HG02870 (cell line): ENCODE measurements at regions not wholly inside any gene's neighbourhood (a gene's known extent, or its start where the extent isn't known, plus 50 kb on each side); places are given as distances from the start of the nearest gene placed in this dataset.
A peak's percentile ranks its signal among the peaks of the same experiment; 100 is the strongest.

ENCODE experiments used
- ATAC-seq: cut with Tn5 transposase; IDR thresholded peaks from one replicate; pipeline ENCODE4 v1.9.1; 2021; ENCODE audit warnings: mild to moderate bottlenecking, moderate library complexity; ENCODE audit not compliant: unreplicated experiment

DNA sequence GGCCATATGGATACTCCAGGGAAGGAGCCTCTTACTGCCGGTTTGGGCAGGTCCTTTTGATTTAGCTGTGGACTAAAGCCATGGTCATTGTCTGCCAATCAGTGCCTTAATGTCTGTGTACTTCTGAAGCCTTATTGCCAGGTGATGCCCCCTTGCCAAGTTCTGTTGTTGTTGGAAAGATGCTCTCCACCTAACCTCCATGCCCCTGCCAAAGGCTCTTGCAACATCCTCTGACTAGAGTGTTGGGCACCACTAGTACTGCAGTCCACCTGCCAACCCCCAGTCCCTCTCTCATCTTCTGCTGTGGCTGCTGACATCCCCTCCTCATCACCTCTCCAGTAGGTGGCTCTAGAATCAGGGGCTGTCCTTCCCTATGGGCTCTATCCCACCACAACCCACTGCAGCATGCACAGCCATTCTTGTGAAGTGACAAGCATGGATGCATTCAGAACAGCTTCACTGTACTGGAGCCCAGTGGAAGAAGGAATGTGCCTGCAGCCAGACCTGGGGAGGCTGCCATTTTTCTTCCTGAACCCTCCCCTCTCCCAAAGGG lies 375.3 kb upstream of the CDH5 start:
- ATAC-seq: no peak

DNA sequence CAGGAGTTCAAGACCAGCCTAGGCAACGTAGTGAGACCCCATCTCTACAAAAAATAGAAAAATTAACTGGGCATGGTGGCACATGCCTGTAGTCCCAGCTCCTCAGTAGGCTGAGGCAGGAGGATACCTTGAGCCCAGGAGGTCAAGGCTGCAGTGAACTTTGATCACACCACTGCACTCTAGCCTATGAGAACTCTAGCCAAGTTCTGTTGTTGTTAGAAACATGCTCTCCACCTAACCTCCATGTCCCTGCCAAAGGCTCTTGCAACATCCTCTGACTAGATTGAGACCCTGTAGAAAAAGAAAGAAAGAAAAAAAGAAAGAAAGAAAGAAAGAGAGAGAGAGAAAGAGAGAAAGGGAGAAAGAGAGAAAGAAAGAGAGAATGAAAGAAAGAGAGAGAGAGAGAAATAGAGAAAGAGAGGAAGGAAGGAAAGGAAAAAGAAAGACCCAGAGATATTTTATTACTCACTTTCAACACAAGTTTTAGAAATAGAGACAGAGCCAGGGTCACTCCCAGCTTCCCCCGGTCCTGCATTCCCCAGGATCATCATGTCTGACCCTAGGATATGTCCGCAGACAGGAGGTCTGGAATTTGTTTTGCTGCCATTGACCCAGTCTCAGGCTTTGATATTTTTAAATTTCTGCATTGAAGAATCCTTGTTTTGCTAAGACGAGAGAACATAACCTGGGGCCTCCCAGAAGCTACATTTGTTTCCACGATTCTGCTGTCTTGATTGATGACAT lies 376.5 kb upstream of the CDH5 start:
- no peak for ATAC-seq

DNA sequence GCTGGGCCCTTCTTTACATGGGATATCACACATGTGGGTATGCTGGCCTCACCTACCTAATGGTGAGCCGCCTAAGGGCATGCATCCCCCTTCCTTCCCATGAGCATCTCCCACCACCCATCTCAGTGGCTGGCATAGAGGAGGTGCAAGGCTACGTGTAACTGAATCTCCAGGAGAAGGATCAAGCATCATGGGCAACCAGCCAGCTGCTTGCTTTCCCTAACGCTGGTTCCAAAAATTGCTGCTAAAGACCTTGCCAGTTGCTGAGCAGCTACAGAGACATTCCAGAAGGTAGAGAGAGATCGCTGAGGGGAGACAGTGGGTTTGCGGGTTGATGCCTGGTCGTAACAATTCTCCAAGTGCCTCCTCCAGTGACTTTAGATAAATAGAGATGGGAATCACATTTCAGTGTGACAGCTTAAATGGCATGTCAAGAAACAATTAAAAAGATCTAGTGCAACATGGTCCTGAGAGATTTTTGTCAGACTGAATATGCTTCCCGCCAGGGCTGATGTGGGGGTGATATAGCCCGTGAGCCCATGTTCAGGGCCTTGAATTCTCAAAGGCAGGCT lies 378.4 kb upstream of the CDH5 start:
- ATAC-seq: no peak

DNA sequence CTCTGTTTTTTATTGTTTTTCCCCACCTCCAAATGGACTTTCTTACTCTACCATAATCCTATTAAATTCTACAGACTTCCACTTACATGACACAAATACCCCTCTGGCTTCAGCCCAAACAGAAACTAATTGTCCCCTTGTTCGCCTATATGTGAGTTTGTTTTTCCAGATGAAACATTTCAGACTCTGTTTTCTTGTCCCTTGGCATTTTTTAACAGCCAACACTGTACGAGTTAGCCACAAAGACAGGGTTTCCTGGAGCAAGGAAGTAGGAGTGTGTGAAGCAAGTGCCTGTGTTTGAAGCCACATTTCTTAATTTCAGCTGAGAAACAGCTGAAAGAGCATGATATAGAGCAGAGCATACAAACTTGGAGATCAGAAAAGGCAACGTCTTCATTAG lies 382.2 kb upstream of the CDH5 start:
- no peak for ATAC-seq

DNA sequence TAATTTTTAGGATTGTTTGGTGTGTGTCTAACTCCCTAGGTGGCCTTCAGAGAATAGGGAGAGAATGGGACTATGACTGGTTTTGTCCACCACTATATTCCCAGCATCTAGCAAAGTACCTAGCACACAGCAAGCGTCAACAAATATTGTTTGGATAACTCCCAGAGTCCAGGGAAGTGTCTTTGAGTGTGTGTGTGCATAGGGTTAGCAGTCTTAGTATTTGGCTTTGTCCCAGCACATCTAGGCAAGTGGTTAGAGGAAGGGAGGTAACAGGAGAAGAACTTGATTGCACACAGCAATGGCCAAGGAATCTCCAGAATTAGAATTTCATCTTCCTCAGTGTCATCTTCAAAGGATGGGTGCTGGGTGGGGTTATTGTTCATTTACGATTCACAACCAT lies 385.4 kb upstream of the CDH5 start:
- no peak for ATAC-seq

DNA sequence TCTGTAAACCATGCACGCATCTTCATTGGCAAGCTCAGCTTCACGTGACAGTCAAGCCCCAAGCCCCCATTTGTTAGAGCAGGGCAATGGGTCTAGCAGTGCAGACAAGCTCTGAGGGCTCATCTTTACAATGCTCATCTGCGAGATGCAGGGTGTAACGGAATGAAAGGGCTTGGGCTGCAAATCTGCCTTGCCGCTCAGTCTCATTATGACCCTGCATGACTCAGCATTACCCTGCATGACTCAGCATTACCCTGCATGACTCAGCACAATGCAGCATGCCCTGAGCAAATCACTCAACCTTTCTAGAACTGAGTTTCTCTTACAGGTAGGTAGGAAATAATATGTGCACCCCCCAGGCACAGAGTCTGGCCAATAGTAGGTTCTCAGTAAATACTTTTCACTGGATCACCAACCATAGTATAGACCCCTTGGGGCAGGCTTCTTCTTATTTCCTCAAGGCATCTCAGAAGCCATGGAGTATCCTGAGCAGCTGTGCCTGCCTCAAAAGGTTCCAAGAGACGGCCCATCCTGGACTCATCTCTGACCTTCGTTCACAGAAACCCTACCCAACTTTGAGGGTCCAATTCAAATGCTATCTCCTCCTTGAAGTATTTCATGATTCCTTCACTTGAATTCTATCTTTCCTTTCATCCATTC lies 391.3 kb upstream of the CDH5 start:
- ATAC-seq: peak; percentile 70

DNA sequence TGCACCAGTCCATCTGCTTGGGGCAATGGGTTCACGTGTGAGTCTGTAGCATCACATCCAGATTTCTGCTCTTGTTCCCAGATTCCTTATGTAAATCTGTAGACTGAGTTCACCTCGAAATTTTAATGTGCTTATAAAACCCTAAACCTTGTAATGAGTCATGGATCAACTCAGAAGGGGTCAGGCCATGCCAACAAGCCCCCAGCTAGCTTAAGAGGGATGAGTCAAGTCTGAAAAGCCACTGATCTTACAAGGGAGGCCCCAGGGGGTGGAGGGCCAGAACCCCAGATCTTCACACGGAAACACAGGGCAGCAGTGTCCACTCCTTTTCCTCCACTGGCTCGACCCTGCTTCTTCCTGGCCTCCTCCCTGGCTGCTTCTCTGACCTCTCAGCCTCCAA lies 399.1 kb upstream of the CDH5 start:
- no peak for ATAC-seq

DNA sequence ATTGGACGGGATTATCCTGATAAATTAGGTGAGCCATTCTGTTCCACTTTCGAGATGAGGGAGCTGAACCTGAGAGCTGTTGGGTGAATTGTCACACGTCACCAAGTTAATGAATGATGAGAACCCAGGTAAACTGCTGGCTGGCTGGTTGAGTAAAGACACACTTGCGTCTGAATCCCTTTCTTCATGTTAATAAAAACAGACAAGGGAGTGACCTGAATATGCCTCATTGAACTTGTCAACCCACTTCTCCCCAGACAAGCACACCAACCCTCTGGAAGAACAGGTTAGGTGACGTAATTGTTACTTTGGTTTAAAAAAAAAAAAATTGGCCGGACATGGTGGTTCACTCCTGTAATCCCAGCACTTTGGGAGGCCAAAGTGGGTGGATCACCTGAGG lies 400.9 kb upstream of the CDH5 start:
- no peak for ATAC-seq

DNA sequence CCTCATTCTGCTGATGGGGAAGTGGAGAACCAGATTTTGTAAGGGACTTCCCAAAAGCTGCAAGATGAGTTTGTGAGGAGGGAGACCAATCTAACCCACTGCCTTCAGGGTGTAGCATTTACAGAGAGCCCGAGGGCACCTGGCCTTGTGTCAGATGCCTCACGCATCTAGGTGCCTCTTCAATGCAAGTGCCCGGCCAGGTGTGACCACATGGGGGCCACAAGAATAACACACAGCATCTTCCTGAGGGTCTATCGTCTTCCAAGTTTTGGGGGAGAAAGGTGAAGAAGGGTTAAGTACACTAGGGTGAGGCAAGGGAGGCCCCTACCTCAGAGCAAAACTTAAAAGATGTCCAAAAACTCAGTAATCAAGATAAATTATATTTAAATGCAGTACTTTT lies 401.7 kb upstream of the CDH5 start:
- ATAC-seq: no peak

DNA sequence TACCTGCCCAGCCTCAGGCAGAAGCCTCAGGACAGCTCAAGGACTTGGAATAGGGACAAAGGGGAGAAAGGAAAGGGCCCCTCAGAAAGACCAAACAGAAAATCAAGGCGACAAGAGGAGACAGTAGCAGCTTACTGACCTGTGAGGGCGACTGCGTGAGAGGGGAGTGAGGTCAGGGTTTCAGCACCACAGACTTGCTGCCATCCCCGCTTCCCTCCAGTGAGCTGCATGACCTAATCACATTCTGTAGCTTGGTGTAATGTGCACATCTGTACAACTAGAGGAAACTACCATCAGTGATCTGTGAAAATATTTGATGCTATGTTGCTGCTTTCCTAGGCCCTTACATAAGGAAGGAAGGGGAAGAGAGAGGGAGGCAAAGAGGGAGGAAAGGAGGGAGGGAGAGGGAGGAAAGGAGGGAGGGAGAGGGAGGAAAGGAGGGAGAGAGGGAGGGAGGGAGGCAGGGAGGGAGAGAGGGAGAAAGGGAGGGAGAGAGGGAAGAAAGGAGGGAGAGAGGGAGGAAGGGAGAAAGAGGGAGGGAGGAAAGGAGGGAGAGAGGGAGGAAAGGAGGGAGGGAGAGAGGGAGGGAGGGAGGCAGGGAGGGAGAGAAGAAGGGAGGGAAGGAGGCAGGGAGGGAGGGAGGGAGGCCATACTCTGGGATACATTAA lies 404.9 kb upstream of the CDH5 start:
- ATAC-seq: no peak

DNA sequence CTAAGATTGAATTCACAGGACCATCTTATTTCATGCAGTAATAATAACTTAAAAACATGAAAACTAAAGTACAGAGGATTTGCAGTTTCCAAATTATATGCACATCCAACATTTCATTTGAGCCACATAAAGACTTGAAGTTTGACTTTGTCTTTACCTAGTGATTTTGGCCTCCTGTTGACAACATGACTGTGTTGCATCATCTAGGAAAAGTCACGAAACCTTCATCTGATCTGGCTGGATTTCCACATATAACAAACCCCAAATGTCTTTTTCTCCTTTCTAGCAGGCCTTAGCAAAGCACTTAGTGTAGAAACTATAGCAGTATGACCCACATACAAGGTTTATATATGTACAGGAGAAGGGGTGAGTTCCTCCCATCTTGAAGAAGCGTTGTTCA lies 406.5 kb upstream of the CDH5 start:
- ATAC-seq: no peak

DNA sequence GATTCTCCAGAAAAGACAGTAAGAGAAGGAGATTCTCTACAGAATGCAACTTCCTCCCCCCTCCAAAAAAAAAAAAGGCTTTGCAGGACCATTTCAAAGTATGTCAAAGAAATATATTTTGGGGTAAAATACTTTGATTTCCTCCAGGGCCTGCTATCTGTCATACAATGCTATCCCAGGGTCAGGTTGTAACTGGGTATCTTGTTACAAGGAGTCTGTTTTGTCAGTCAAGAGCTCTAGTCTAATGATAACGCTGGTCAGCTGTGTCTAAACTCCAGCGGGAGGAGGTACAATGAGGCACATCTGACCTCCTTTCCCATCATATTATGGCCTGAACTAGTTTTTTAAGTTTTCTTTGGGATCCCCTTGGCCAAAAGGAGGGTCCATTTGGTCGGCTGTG lies 408.4 kb upstream of the CDH5 start:
- ATAC-seq: no peak

DNA sequence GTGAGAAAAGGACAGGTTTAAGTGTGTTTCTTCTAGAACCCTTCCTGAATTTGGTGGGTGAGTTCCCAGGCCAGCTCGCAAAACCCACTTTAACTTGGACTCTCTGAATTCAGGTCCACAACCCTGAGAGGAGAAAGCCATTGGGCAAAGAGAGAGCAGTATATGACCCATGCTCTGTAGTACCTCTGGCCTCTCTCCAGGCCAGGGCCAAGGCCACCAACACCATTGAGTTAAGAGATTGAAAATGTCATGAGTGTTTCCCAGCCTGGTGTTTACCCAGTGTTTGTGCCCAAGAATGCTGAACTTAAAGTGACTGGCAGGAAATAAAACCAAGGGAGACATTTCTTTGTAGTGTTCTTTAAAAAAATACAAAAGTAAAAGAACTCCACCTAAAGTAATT lies 410.4 kb upstream of the CDH5 start:
- ATAC-seq: no peak

DNA sequence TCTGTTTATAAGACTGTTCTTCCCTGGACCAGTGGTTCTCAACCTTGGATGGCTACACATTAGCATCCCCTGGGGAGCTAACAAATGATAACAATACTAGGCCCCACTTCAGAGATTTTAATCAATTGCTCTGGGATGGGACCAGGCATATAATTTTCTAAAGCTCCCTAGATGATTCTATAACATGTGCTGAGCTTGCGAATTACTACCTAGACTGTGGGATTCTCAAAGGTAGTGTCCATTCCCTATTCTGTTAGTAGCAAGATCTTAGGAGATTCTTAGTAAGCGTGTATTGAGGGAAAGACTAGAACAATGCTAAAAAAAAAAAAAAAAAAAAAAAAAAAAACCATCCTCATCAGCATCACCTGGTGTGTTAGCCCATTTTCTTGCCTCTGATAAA lies 412.0 kb upstream of the CDH5 start:
- ATAC-seq: no peak

DNA sequence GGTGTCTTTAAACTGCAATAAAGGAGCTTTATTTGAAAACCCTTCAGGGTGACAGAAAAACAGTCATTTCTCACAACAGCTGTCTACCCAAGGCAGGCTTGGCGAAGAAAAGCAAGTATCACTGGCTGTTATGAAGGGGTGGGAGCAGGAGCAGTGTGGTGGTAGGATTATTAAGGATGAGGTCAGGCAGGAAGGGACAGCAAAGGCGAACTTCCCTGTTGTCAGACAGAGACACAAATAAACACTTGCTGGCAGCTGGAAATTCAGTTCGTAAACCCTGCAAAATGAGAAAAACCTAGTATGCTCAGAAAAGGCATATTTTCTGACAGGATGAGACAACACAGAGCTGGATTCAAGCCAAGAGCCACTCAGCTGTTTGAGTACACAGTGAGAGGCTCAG lies 416.3 kb upstream of the CDH5 start:
- no peak for ATAC-seq

DNA sequence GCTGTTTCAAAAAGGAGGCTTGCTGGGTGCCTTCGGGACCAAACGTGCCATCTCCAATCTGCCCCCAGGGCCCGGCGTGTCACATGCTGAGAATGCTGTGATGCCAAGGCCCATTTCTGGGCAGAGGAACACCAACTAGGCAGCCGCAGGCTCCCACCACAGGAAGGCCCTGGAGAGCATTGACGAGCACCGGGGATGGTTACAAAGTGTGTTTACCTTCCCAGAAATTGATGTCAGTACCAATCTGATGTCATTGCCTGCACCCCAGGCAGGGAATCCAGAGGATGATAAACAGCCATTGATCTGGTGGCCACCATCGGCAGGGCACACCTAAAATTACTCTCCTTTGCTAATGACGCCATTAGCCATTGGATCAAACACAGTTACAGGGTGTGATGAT lies 418.1 kb upstream of the CDH5 start:
- no peak for ATAC-seq

DNA sequence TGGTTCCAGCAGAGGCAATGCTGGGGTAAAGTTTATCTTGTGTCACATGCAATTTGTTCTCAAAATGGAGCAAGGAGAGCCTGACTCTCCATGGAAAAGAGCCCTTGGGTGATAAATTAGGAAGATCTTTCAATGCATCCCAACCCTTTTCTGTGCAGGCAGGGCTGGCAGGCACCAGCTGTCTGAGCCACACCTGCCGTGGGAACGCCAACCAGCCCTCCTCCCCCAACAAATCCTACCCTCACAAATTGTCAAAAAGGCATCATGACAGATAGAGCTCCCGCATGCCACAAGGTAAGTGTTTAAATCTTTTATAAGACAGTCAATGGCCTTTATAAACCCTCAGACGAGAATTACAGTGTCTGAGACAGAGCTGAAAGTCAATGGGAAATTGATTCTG lies 418.5 kb upstream of the CDH5 start:
- ATAC-seq: no peak

DNA sequence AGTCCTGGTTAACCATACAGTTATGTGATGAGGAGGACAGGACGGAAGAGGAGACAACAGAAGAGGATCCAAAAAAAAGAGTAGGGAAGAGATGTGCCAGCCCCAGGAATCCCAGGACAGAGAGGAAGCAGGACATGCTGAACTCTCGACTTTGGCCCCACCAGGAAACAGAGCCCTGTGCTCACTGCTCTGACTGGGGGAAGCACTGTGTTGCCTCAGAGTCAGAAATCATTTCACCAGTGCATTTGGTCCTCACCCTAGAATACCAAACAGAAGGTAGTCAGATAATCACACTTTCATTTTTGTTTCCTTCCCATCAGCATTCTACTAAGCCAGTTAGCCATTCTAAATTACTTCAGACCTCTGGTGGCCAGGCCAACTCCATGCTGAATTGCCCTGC lies 421.0 kb upstream of the CDH5 start:
- ATAC-seq: no peak

DNA sequence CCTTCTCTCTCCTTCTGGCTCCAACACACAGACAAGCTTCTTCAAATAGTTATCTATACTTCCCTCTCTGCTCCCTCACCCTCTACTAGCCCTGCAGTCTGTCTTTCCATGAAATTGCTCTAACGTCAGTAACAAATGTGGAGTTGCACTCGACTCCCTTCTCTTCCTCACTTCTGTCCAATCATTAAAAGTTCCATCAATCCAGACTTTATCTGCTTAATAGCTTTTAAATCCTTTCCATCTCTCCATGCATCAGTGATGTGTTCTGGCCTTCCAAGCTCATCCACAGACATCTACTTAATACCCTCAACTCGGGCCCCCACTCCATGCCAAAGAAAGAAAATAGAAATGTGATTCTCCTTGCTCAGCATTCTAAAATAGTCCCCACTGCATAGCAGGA lies 422.1 kb upstream of the CDH5 start:
- ATAC-seq: no peak

DNA sequence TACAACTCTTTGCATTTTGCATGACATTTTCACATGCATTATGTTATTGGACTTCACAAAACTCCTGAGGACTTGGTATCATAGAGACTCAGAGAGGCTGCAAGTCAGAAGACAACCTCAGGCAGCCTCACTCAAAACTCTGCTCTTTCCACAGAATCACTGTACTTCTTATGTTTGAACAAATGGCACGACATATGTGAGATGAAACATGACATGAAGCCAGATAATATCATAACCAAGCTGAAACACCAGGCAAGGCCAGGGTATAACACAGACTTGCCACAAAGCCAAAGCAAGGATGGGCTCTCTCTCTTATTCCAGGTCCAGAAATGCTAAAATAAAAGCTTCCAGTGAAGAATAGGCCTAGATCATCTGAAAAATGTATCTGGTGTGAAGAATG lies 425.8 kb upstream of the CDH5 start:
- no peak for ATAC-seq

DNA sequence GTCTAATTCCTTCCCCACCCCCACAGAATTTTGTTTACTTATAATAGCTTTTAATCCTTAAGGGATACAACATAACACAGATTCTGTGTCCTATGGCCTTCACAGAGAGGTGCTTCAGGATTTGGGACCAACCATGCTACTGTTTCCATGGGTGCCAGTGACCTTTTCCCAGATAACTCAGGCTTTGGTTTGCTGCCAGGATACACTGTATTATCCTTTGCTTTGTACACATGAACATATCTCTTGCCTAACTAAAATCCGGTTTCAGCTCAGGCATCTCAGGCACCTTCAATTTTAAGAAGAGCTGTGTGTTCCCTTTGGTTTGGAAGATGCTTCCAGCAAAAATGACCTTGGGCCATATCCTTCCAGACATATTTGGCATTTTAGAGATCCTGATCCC lies 428.4 kb upstream of the CDH5 start:
- no peak for ATAC-seq

DNA sequence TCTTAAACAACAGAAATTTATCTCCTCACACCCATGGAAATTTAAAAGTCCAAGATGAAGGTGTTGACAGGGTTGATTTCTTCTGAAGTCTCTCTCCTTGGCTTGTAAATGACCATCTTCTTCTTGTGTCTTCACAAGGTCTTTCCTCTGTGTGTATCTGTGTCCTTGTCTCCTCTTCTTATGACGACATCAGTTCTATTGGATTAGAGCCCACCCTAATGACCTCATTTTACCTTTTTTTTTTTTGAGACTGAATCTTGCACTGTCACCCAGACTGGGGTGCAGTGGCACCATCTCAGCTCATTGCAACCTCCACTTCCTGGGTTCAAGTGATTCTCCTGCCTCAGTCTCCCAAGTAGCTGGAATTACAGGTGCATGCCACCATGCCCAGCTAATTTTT lies 429.0 kb upstream of the CDH5 start:
- ATAC-seq: no peak
